ENCODE measurements at regions not wholly inside any gene's neighbourhood (a gene's known extent, or its start where the extent isn't known, plus 50 kb on each side); places are given as distances from the start of the nearest gene placed in this dataset.

- H3K4me2 ChIP-seq (ENCODE audit: low read depth, low read length, poor library complexity, severe bottlenecking), result no peak overlapping the region
- H3F3A ChIP-seq (ENCODE audit: low read depth), result no peaks in the 10 kb centered on the region
- H3K36me3 ChIP-seq (ENCODE audit: insufficient read depth, low read length), result no peaks in the 10 kb centered on the region
- TF ChIP-seq EZH2phosphoT487 (IDR thresholded peaks at IDR 0.05; ENCODE audit: borderline replicate concordance) (no peak), CTCF (conservative IDR thresholded peaks at IDR 0.05; ENCODE audit: low read length) (no peak)
- H3K79me2 ChIP-seq (ENCODE audit: insufficient read depth, low read length), result no peaks in the 10 kb centered on the region
- H3K9me3 ChIP-seq (ENCODE audit: insufficient read depth, low read depth, low read length), result no peaks in the 10 kb centered on the region
- no peaks in the 10 kb centered on the region for H3K9me2 ChIP-seq (replicated peaks; ENCODE audit: low read depth, low read length)
- H4K20me1 ChIP-seq (ENCODE audit: insufficient read depth, low read length, poor library complexity, severe bottlenecking), result no peaks in the 10 kb centered on the region
- no peak overlapping the region for H2AFZ ChIP-seq (ENCODE audit: low read length)
- H3K4me3 ChIP-seq (ENCODE audit: low read length, poor library complexity, severe bottlenecking), result no peak overlapping the region
- peaks cover 12% of the 10 kb centered on the region for H3K4me1 ChIP-seq (ENCODE audit: insufficient read depth, low read length, poor library complexity, severe bottlenecking)
- no peak overlapping the region for H3K9ac ChIP-seq (ENCODE audit: low read depth, low read length, poor library complexity, severe bottlenecking)
- no peaks in the 10 kb centered on the region for H3K27me3 ChIP-seq (ENCODE audit: insufficient read depth, low read length, poor library complexity, severe bottlenecking)
These were observed 107.1 kb upstream of the C1GALT1C1 start for GRCh38 chrX:120736989-120737388.

GRCh38 chrX:120735966-120736365 lies 106.1 kb upstream of the C1GALT1C1 start:
- Histone ChIP-seq H3K9ac (ENCODE audit: low read depth, low read length, poor library complexity, severe bottlenecking) (no peak overlapping the region), H4K20me1 (ENCODE audit: insufficient read depth, low read length, poor library complexity, severe bottlenecking) (no peaks in the 10 kb centered on the region), H3K36me3 (ENCODE audit: insufficient read depth, low read length) (no peaks in the 10 kb centered on the region), H3K4me2 (ENCODE audit: low read depth, low read length, poor library complexity, severe bottlenecking) (no peak overlapping the region), H3K9me2 (replicated peaks; ENCODE audit: low read depth, low read length) (no peaks in the 10 kb centered on the region), H2AFZ (ENCODE audit: low read length) (no peak overlapping the region), H3K4me3 (ENCODE audit: low read length, poor library complexity, severe bottlenecking) (no peak overlapping the region), H3K9me3 (ENCODE audit: insufficient read depth, low read depth, low read length) (no peaks in the 10 kb centered on the region), H3K27me3 (ENCODE audit: insufficient read depth, low read length, poor library complexity, severe bottlenecking) (no peaks in the 10 kb centered on the region), H3K79me2 (ENCODE audit: insufficient read depth, low read length) (no peaks in the 10 kb centered on the region), H3F3A (ENCODE audit: low read depth) (no peaks in the 10 kb centered on the region), H3K4me1 (ENCODE audit: insufficient read depth, low read length, poor library complexity, severe bottlenecking) (peaks cover 12% of the 10 kb centered on the region)
- no peak for TF ChIP-seq EZH2phosphoT487 (IDR thresholded peaks at IDR 0.05; ENCODE audit: borderline replicate concordance)
- no peak for TF ChIP-seq CTCF (conservative IDR thresholded peaks at IDR 0.05; ENCODE audit: low read length)

- Histone ChIP-seq H3K4me1 (ENCODE audit: insufficient read depth, low read length, poor library complexity, severe bottlenecking) (no peaks in the 10 kb centered on the region), H3K27me3 (ENCODE audit: insufficient read depth, low read length, poor library complexity, severe bottlenecking) (no peaks in the 10 kb centered on the region), H3K9me2 (replicated peaks; ENCODE audit: low read depth, low read length) (no peaks in the 10 kb centered on the region), H3K4me2 (ENCODE audit: low read depth, low read length, poor library complexity, severe bottlenecking) (no peak overlapping the region), H3K4me3 (ENCODE audit: low read length, poor library complexity, severe bottlenecking) (no peak overlapping the region), H3K9ac (ENCODE audit: low read depth, low read length, poor library complexity, severe bottlenecking) (no peak overlapping the region), H3F3A (ENCODE audit: low read depth) (no peaks in the 10 kb centered on the region), H3K79me2 (ENCODE audit: insufficient read depth, low read length) (no peaks in the 10 kb centered on the region), H2AFZ (ENCODE audit: low read length) (no peak overlapping the region), H3K36me3 (ENCODE audit: insufficient read depth, low read length) (no peaks in the 10 kb centered on the region), H4K20me1 (ENCODE audit: insufficient read depth, low read length, poor library complexity, severe bottlenecking) (no peaks in the 10 kb centered on the region), H3K9me3 (ENCODE audit: insufficient read depth, low read depth, low read length) (no peaks in the 10 kb centered on the region)
- TF ChIP-seq CTCF (conservative IDR thresholded peaks at IDR 0.05; ENCODE audit: low read length) (no peak), EZH2phosphoT487 (IDR thresholded peaks at IDR 0.05; ENCODE audit: borderline replicate concordance) (no peak)
These were observed 103.0 kb upstream of the C1GALT1C1 start for GRCh38 chrX:120732879-120733278.

Measured in Loucy (cell line).